ENCODE measurements at regions not wholly inside any gene's neighbourhood (a gene's known extent, or its start where the extent isn't known, plus 50 kb on each side); places are given as distances from the start of the nearest gene placed in this dataset.

GRCh38 chr20:24746351-24746685 is 202.8 kb upstream of the CST7 start:
- no peaks in the 10 kb centered on the region for H3K9me3 Mint-ChIP-seq (ENCODE audit: low read depth)
- no peak overlapping the region for H3K27ac Mint-ChIP-seq
- no peak overlapping the region for H3K4me3 Mint-ChIP-seq (ENCODE audit: low read depth)
- peaks cover 1% of the 10 kb centered on the region for H3K4me1 Mint-ChIP-seq (ENCODE audit: low read depth)
- no peaks in the 10 kb centered on the region for H3K27me3 Mint-ChIP-seq
- H3K36me3 Mint-ChIP-seq (ENCODE audit: insufficient read depth), result no peaks in the 10 kb centered on the region
- no peak for TF ChIP-seq CTCF (IDR thresholded peaks at IDR 0.05; ENCODE audit: unreplicated experiment)
- no peak for DNase-seq (ENCODE audit: low spot score, unreplicated experiment)

- Mint-ChIP-seq H3K4me3 (ENCODE audit: low read depth) (no peak overlapping the region), H3K36me3 (ENCODE audit: insufficient read depth) (no peaks in the 10 kb centered on the region), H3K27me3 (no peaks in the 10 kb centered on the region), H3K27ac (no peak overlapping the region), H3K4me1 (ENCODE audit: low read depth) (peaks cover 1% of the 10 kb centered on the region), H3K9me3 (ENCODE audit: low read depth) (no peaks in the 10 kb centered on the region)
- no peak for DNase-seq (ENCODE audit: low spot score, unreplicated experiment)
- TF ChIP-seq CTCF (IDR thresholded peaks at IDR 0.05; ENCODE audit: unreplicated experiment), result no peak
Measured at GRCh38 chr20:24747010-24747712, 201.9 kb upstream of the CST7 start.

- Mint-ChIP-seq H3K27me3 (no peaks in the 10 kb centered on the region), H3K9me3 (ENCODE audit: low read depth) (no peaks in the 10 kb centered on the region)
Measured at GRCh38 chr20:24747881-24748595, 201.0 kb upstream of the CST7 start.

GRCh38 chr20:24751551-24751950 is 197.5 kb upstream of the CST7 start:
- H3K27ac Mint-ChIP-seq, result no peak overlapping the region
- no peaks in the 10 kb centered on the region for H3K27me3 Mint-ChIP-seq
- no peak overlapping the region for H3K4me3 Mint-ChIP-seq (ENCODE audit: low read depth)
- H3K4me1 Mint-ChIP-seq (ENCODE audit: low read depth), result peaks cover 20% of the 10 kb centered on the region
- TF ChIP-seq CTCF (IDR thresholded peaks at IDR 0.05; ENCODE audit: unreplicated experiment), result no peak
- DNase-seq (ENCODE audit: low spot score, unreplicated experiment), result no peak
- no peaks in the 10 kb centered on the region for H3K9me3 Mint-ChIP-seq (ENCODE audit: low read depth)
- no peaks in the 10 kb centered on the region for H3K36me3 Mint-ChIP-seq (ENCODE audit: insufficient read depth)

More at GRCh38 chr20:24747881-24748595, 201.0 kb upstream of the CST7 start:
- no peak overlapping the region for H3K4me3 Mint-ChIP-seq (ENCODE audit: low read depth)
- peaks cover 1% of the 10 kb centered on the region for H3K4me1 Mint-ChIP-seq (ENCODE audit: low read depth)
- no peak for TF ChIP-seq CTCF (IDR thresholded peaks at IDR 0.05; ENCODE audit: unreplicated experiment)
- no peak overlapping the region for H3K27ac Mint-ChIP-seq
- H3K36me3 Mint-ChIP-seq (ENCODE audit: insufficient read depth), result no peaks in the 10 kb centered on the region
- DNase-seq (ENCODE audit: low spot score, unreplicated experiment), result no peak

GRCh38 chr20:24752612-24753011 is 196.5 kb upstream of the CST7 start:
- H3K36me3 Mint-ChIP-seq (ENCODE audit: insufficient read depth), result no peaks in the 10 kb centered on the region
- no peak overlapping the region for H3K4me3 Mint-ChIP-seq (ENCODE audit: low read depth)
- no peak for TF ChIP-seq CTCF (IDR thresholded peaks at IDR 0.05; ENCODE audit: unreplicated experiment)
- no peaks in the 10 kb centered on the region for H3K9me3 Mint-ChIP-seq (ENCODE audit: low read depth)
- no peak for DNase-seq (ENCODE audit: low spot score, unreplicated experiment)
- H3K27ac Mint-ChIP-seq, result no peak overlapping the region
- H3K27me3 Mint-ChIP-seq, result no peaks in the 10 kb centered on the region
- H3K4me1 Mint-ChIP-seq (ENCODE audit: low read depth), result peaks cover 23% of the 10 kb centered on the region
